Subcutaneous abdominal adipose tissue (tissue), 5 donors: ENCODE measurements at regions not wholly inside any gene's neighbourhood (a gene's known extent, or its start where the extent isn't known, plus 50 kb on each side); places are given as distances from the start of the nearest gene placed in this dataset.

ENCODE experiments used
- H3K27ac ChIP-seq: one replicate; pipeline ENCODE4 v1.7.0; 2013; ENCODE audit warnings: low read depth, mild to moderate bottlenecking, inconsistent platforms, low read length, moderate library complexity
- H3K27me3 ChIP-seq, 5 donors: one replicate each; pipeline ENCODE4 v1.7.0; 2013; ENCODE audit warnings: low read length in 5 of 5, inconsistent platforms in 1 of 5; ENCODE audit not compliant: control insufficient read depth in 5 of 5, insufficient read depth in 4 of 5
- H3K36me3 ChIP-seq, 5 donors: one replicate each; pipeline ENCODE4 v1.7.0; 2013; ENCODE audit warnings: low read length in 5 of 5; ENCODE audit not compliant: control insufficient read depth in 5 of 5, insufficient read depth in 5 of 5
- H3K4me1 ChIP-seq, 5 donors: one replicate each; pipeline ENCODE4 v1.7.0; 2013; ENCODE audit warnings: low read length in 5 of 5, mild to moderate bottlenecking in 3 of 5, moderate library complexity in 1 of 5; ENCODE audit not compliant: control insufficient read depth in 5 of 5, insufficient read depth in 5 of 5
- H3K4me3 ChIP-seq, 5 donors: one replicate each; pipeline ENCODE4 v1.7.0; 2013; ENCODE audit warnings: low read length in 5 of 5, low read depth in 1 of 5
- H3K9ac ChIP-seq, 5 donors: one replicate each; pipeline ENCODE4 v1.7.0; 2013; ENCODE audit warnings: low read length in 5 of 5, mild to moderate bottlenecking in 4 of 5, moderate library complexity in 3 of 5
- H3K9me3 ChIP-seq, 5 donors: one replicate each; pipeline ENCODE4 v1.7.0; 2013; ENCODE audit warnings: low read length in 5 of 5; ENCODE audit not compliant: control insufficient read depth in 5 of 5
- donor health status: healthy.
- donor health status: healthy.
- donor health status: healthy.
- donor health status: healthy.
- donor health status: healthy.

- H3K36me3 ChIP-seq = no peaks in the 10 kb centered on the region
- H3K27me3 ChIP-seq = no peaks in the 10 kb centered on the region
- H3K9ac ChIP-seq = no peak overlapping the region
- no peak overlapping the region for H3K4me3 ChIP-seq
- H3K4me1 ChIP-seq = no peaks in the 10 kb centered on the region
- H3K9me3 ChIP-seq = peaks cover 0 to 4% (median 0%) of the 10 kb centered on the region in 5 donors
- no peak overlapping the region for H3K27ac ChIP-seq
These were observed 269.8 kb upstream of the MYOCD start for GRCh38 chr17:12395733-12396354.

- H3K9me3 ChIP-seq = peaks cover 0 to 4% (median 0%) of the 10 kb centered on the region in 5 donors
- H3K27me3 ChIP-seq = no peaks in the 10 kb centered on the region
- no peak overlapping the region for H3K9ac ChIP-seq
- H3K4me1 ChIP-seq = no peaks in the 10 kb centered on the region
- no peak overlapping the region for H3K4me3 ChIP-seq
- H3K27ac ChIP-seq = no peak overlapping the region
- no peaks in the 10 kb centered on the region for H3K36me3 ChIP-seq
These were observed 267.1 kb upstream of the MYOCD start for GRCh38 chr17:12398441-12399051.

GRCh38 chr17:12402963-12403622 lies 262.6 kb upstream of the MYOCD start:
- Histone ChIP-seq H3K4me1 (no peaks in the 10 kb centered on the region), H3K9me3 (peaks cover 0 to 5% (median 0%) of the 10 kb centered on the region in 5 donors), H3K36me3 (no peaks in the 10 kb centered on the region), H3K9ac (no peak overlapping the region), H3K4me3 (no peak overlapping the region), H3K27ac (no peak overlapping the region), H3K27me3 (no peaks in the 10 kb centered on the region)

GRCh38 chr17:12403881-12404398 lies 261.8 kb upstream of the MYOCD start:
- Histone ChIP-seq H3K27ac (no peak overlapping the region), H3K4me3 (no peak overlapping the region), H3K4me1 (no peaks in the 10 kb centered on the region), H3K27me3 (no peaks in the 10 kb centered on the region), H3K36me3 (no peaks in the 10 kb centered on the region), H3K9me3 (peaks cover 0 to 5% (median 0%) of the 10 kb centered on the region in 5 donors), H3K9ac (no peak overlapping the region)

DNA sequence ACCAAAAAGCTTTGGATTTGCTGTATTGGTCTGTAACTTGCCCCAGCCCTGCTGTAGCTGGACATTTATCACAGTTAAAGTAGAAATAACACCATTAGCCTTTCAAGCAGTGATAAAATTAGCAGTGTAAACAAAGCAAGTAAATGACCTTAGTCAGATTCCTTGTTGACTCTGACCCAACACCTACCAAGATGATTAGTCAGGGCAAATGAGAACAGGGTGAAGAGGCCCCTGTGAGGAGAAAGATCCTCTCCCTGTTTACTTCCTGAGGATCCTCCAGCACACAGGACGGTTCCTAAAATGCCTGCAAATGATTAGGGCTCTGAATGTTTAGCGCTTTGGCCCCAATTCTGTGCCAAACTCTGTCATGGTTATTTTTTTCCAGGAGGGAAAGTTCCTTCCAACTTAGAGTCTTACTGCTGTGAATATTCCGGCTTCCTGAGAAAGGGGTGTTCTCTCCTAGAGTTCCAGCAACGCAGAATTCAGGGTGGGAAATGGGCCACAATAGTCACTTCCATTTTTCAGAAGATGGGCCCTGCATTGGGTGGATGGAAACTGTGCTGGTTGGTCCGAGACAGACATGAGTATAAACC lies 259.0 kb upstream of the MYOCD start:
- Histone ChIP-seq H3K4me3 (no peak overlapping the region), H3K36me3 (no peaks in the 10 kb centered on the region), H3K27me3 (no peaks in the 10 kb centered on the region), H3K4me1 (no peaks in the 10 kb centered on the region), H3K27ac (no peak overlapping the region), H3K9ac (no peak overlapping the region), H3K9me3 (peaks cover 0 to 2% (median 0%) of the 10 kb centered on the region in 5 donors)

DNA sequence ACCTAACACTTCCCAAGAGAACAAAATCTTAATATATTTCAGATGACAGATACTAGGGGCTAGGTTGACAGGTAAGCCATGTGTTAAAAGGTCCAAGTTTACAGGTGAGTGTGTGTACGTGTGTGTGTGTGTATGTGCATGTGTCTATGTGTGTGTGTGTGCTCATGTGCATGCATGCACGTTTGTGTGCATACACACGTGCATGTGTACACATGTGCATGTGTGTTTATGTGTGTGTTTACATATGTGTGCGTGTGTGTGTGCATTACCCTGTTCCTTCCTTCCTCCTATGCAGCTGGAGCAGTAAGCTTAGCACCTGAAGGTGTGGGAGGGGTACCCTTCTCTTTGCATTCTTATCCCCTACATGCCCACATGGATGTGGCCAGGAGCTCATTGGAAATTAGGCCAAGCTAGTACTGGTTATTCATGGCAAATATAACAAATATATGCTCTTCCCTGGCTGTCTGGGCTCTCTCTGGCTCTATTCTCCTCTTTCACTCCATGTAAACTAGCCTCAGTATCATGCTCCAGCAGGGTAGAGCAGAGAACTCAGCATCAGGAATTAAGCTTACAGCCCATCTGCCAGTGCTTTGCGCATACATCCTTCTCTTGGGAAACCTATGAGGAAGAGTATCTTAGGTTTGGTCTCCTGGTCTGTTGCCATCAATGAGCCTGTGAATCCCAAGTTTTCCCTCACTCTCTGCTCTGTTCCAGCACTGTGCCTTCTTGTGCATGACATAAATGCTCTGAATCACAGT lies 258.0 kb upstream of the MYOCD start:
- peaks cover 0 to 2% (median 0%) of the 10 kb centered on the region in 5 donors for H3K9me3 ChIP-seq
- H3K27me3 ChIP-seq = no peaks in the 10 kb centered on the region
- H3K4me1 ChIP-seq = no peaks in the 10 kb centered on the region
- H3K4me3 ChIP-seq = no peak overlapping the region
- no peak overlapping the region for H3K9ac ChIP-seq
- no peaks in the 10 kb centered on the region for H3K36me3 ChIP-seq
- H3K27ac ChIP-seq = no peak overlapping the region

DNA sequence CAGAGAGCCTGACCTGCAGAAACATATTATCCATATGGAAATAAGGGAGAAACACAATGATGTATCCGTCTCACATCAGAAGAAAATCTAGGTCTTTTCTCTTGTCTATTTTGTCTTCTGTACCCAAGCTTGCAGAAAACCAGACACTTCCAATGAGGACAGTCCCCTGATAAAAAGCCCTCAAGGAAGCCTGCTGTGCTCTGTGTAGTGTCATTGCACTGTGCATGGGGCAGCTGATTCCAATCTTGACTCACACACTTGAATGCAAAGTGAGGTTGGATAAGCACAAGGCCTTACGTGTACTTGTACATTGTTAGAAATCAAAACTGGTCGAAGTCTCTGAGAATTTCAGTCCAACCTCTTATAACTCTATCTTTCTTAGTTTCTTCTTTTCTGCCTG lies 256.6 kb upstream of the MYOCD start:
- H3K4me3 ChIP-seq = no peak overlapping the region
- H3K9me3 ChIP-seq = peaks cover 0 to 2% (median 0%) of the 10 kb centered on the region in 5 donors
- H3K27ac ChIP-seq = no peak overlapping the region
- H3K27me3 ChIP-seq = no peaks in the 10 kb centered on the region
- no peak overlapping the region for H3K9ac ChIP-seq
- no peaks in the 10 kb centered on the region for H3K36me3 ChIP-seq
- H3K4me1 ChIP-seq = no peaks in the 10 kb centered on the region

DNA sequence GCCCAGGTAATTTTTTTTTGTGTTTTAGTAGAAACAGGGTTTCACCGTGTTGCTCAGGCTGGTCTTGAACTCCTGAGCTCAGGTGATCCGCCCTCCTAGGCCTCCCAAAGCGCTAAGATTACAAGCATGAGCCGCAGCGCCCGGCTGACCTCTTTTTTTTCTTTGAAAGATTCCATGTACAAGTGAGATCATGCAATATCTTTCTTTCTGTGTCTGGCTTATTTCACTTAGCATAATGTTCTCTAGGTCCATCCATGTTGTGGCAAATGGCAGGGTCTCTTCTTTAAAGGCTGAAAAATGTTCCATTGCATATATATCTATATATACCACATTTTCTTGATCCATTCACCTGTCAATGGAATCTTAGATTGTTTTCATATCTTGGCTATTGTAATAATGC lies 255.0 kb upstream of the MYOCD start:
- Histone ChIP-seq H3K27ac (no peak overlapping the region), H3K27me3 (peaks cover 0 to 3% (median 0%) of the 10 kb centered on the region in 5 donors), H3K4me1 (no peaks in the 10 kb centered on the region), H3K36me3 (no peaks in the 10 kb centered on the region), H3K4me3 (no peak overlapping the region), H3K9me3 (peaks cover 0 to 2% (median 0%) of the 10 kb centered on the region in 5 donors), H3K9ac (no peak overlapping the region)

- H3K4me3 ChIP-seq = no peak overlapping the region
- H3K27ac ChIP-seq = no peak overlapping the region
- H3K4me1 ChIP-seq = no peaks in the 10 kb centered on the region
- H3K36me3 ChIP-seq = no peaks in the 10 kb centered on the region
- peaks cover 0 to 3% (median 0%) of the 10 kb centered on the region in 5 donors for H3K27me3 ChIP-seq
- no peaks in the 10 kb centered on the region for H3K9me3 ChIP-seq
- H3K9ac ChIP-seq = no peak overlapping the region
These were observed 250.7 kb upstream of the MYOCD start for GRCh38 chr17:12415031-12415430.
